HepG2 (cell line): ENCODE measurements at regions not wholly inside any gene's neighbourhood (a gene's known extent, or its start where the extent isn't known, plus 50 kb on each side); places are given as distances from the start of the nearest gene placed in this dataset.

Experiments used
- ATAC-seq: fragments of 200-7000 bp; cut with Tn5 transposase; 3 replicates; pipeline ENCODE4 v1.9.1; 2020; ENCODE audit warnings: mild to moderate bottlenecking, moderate library complexity
- BruUV-seq: library from RNA; stranded (reverse); fragments of 400-500 nt; replicated peaks from 2 replicates; lab custom pipeline; 2021; lab: Mats Ljungman, UMichigan
- CTCF ChIA-PET: fragments of 300-600 bp; formaldehyde crosslinking; extraction: SDS; loops from one replicate; lab custom pipeline; 2021; ENCODE audit warnings: low total read pairs, inconsistent platforms, low intra/inter-chr PET ratio; lab: Yijun Ruan, JAX
- POLR2A ChIA-PET: fragments of 350-600 bp; sonication (Branson Sonifier 250); formaldehyde crosslinking; loops from one replicate; lab custom pipeline; 2020; ENCODE audit warnings: antibody characterized with exemption, inconsistent platforms; lab: Yijun Ruan, JAX
- DNase-seq: peaks from one replicate; pipeline ENCODE4 v3.0.0-alpha.2; 2015; ENCODE audit warnings: low spot score
- FAIRE-seq: peaks from 3 replicates; lab custom pipeline; 2011; peaks lifted over from hg19 to GRCh38; lab: Jason Lieb, UNC
- H2AFZ ChIP-seq: one replicate; pipeline ENCODE4 v1.6.1; 2011; ENCODE audit warnings: low read length, inconsistent platforms
- H3K27ac ChIP-seq: fragments of 300-600 bp; 3 replicates; pipeline ENCODE4 v1.8.0; 2011; ENCODE audit warnings: mixed run types, mild to moderate bottlenecking, mixed read lengths, low read length, inconsistent platforms; ENCODE audit not compliant: insufficient read depth; ENCODE audit errors: extremely low read length
- H3K27me3 ChIP-seq, 2 experiments: fragments of 200-600 bp in 1 of 2; 2 replicates in 1 of 2; 3 replicates in 1 of 2; pipeline versions ENCODE4 v1.6.0 to v1.8.0; 2011; ENCODE audit warnings: low read length in 2 of 2, mild to moderate bottlenecking in 2 of 2, moderate library complexity in 2 of 2, inconsistent platforms in 1 of 2; ENCODE audit not compliant: insufficient read depth in 2 of 2, control insufficient read depth in 1 of 2
- H3K36me3 ChIP-seq, 2 experiments: fragments of 200-600 bp in 1 of 2; replicated peaks in 1 of 2; 2 replicates in 1 of 2; 3 replicates in 1 of 2; pipeline versions ENCODE4 v1.5.1 to v1.8.0; 2011; ENCODE audit warnings: low read length in 2 of 2, inconsistent platforms in 1 of 2; ENCODE audit not compliant: insufficient read depth in 2 of 2, control insufficient read depth in 1 of 2
- H3K4me1 ChIP-seq: 2 replicates; pipeline ENCODE4 v1.5.1; 2012; ENCODE audit warnings: low read length, inconsistent platforms; ENCODE audit not compliant: insufficient read depth
- H3K4me2 ChIP-seq: 2 replicates; pipeline ENCODE4 v1.6.0; 2011; ENCODE audit warnings: low read depth, low read length, inconsistent platforms
- H3K4me3 ChIP-seq, 3 experiments: fragments of 200-600 bp in 1 of 3; sonication (generic), shearing (Covaris generic) in 1 of 3; replicated peaks in 1 of 3; 2 replicates each; pipeline ENCODE4 v1.5.1; 2011 to 2016; ENCODE audit warnings: low read length in 3 of 3, inconsistent platforms in 2 of 3, low read depth in 2 of 3, mild to moderate bottlenecking in 2 of 3, control low read depth in 1 of 3, mixed read lengths in 1 of 3; ENCODE audit not compliant: insufficient read depth in 1 of 3
- H3K79me2 ChIP-seq: one replicate; pipeline ENCODE4 v1.6.1; 2011; ENCODE audit warnings: low read length, inconsistent platforms; ENCODE audit not compliant: insufficient read depth
- H3K9ac ChIP-seq: 2 replicates; pipeline ENCODE4 v1.6.0; 2011; ENCODE audit warnings: mild to moderate bottlenecking, low read depth, low read length, inconsistent platforms; ENCODE audit not compliant: insufficient read depth
- H3K9me3 ChIP-seq: 2 replicates; pipeline ENCODE4 v1.5.1; 2012; ENCODE audit warnings: mild to moderate bottlenecking, low read length
- H4K20me1 ChIP-seq: 2 replicates; pipeline ENCODE4 v1.6.0; 2011; ENCODE audit warnings: inconsistent platforms, mild to moderate bottlenecking, low read length, moderate library complexity; ENCODE audit not compliant: insufficient read depth
- ARID3A ChIP-seq: IDR thresholded peaks from 2 replicates; pipeline ENCODE4 v1.6.1; 2012; ENCODE audit warnings: low read depth, low read length, improper control_type of control experiment
- CEBPZ ChIP-seq: IDR thresholded peaks from 2 replicates; pipeline ENCODE4 v1.6.1; 2012; ENCODE audit warnings: low read length, improper control_type of control experiment
- CENPT ChIP-seq: sonication (generic); formaldehyde crosslinking; IDR thresholded peaks from 2 replicates; pipeline ENCODE4 v1.8.0; 2022; ENCODE audit warnings: low read depth, mild to moderate bottlenecking, moderate library complexity, missing genetic modification reagents
- HOXA5 ChIP-seq: sonication (generic); formaldehyde crosslinking; IDR thresholded peaks from 2 replicates; pipeline ENCODE4 v1.4.0; 2020; ENCODE audit warnings: missing genetic modification reagents
- ISL2 ChIP-seq: sonication (generic); formaldehyde crosslinking; IDR thresholded peaks from 2 replicates; pipeline ENCODE4 v1.5.0; 2020; ENCODE audit warnings: missing genetic modification reagents
- MXD3 ChIP-seq: IDR thresholded peaks from 2 replicates; pipeline ENCODE4 v1.6.1; 2016; ENCODE audit warnings: mild to moderate bottlenecking, missing biosample characterization, missing genetic modification reagents
- SRF ChIP-seq: IDR thresholded peaks from 2 replicates; pipeline ENCODE4 v1.6.1; 2011; ENCODE audit warnings: mild to moderate bottlenecking, low read depth, low read length, moderate library complexity
- STAT6 ChIP-seq: sonication (generic); formaldehyde crosslinking; IDR thresholded peaks from 2 replicates; pipeline ENCODE4 v1.4.0; 2020; ENCODE audit warnings: missing genetic modification reagents, mild to moderate bottlenecking, borderline replicate concordance
- ZNF207 ChIP-seq: fragments of 450-650 bp; IDR thresholded peaks from 2 replicates; pipeline ENCODE4 v1.6.1; 2016; ENCODE audit warnings: antibody characterized with exemption, borderline replicate concordance
- ZNF432 ChIP-seq: sonication (generic); formaldehyde crosslinking; IDR thresholded peaks from 2 replicates; pipeline ENCODE4 v1.5.0; 2020; ENCODE audit warnings: missing genetic modification reagents, mild to moderate bottlenecking, borderline replicate concordance
- ZNF670 ChIP-seq: sonication (generic); formaldehyde crosslinking; IDR thresholded peaks from 2 replicates; pipeline ENCODE4 v1.8.0; 2022; ENCODE audit warnings: mild to moderate bottlenecking, missing genetic modification reagents, borderline replicate concordance
- ZNF75D ChIP-seq: sonication (generic); formaldehyde crosslinking; IDR thresholded peaks from 2 replicates; pipeline ENCODE4 v1.8.1; 2023; ENCODE audit warnings: missing genetic modification reagents, mild to moderate bottlenecking, borderline replicate concordance
- WGBS: methylation state at CpG from one replicate; pipeline ENCODE4 v1.1.6; 2017; ENCODE audit warnings: low lambda C conversion rate; 5-methylcytosine and 5-hydroxymethylcytosine counted together
- in situ Hi-C: cut with HindIII; loops from 2 replicates; pipeline ENCODE4 v1.10.0; 2017; ENCODE audit warnings: low pct_unique_long_range_greater_than_20kb; ENCODE audit not compliant: extremely low pct_ligation_motif_present
- intact Hi-C: fragments of 100-400 bp; cut with micrococcal nuclease; formaldehyde crosslinking; loops from one replicate; pipeline ENCODE4 v1.10.0; 2022; ENCODE audit not compliant: unreplicated experiment

- no peaks in the 10 kb centered on the region for H3K27me3 ChIP-seq
- intact Hi-C loops (no loop called here), in situ Hi-C loops (loop anchor here (10.0 kb wide), 1 partner anchor 57 kb away; no protein-coding TSS in a partner anchor)
- H2AFZ ChIP-seq: no peak overlapping the region
- FAIRE-seq (no peak), ATAC-seq (no peak), DNase-seq (no peak)
- no peaks in the 10 kb centered on the region for H4K20me1 ChIP-seq
- WGBS: 9% methylated on average over 8 of the region's 8 CpGs
- no peaks in the 10 kb centered on the region for H3K79me2 ChIP-seq
- no peak overlapping the region for H3K9ac ChIP-seq
- BruUV-seq: no TSS peak
- no peak overlapping the region for H3K4me3 ChIP-seq
- ChIA-PET POLR2A (no interaction called here), CTCF (no interaction called here)
- H3K27ac ChIP-seq: no peak overlapping the region
- H3K36me3 ChIP-seq: no peaks in the 10 kb centered on the region
- H3K9me3 ChIP-seq: peaks cover 83% of the 10 kb centered on the region
- H3K4me1 ChIP-seq: no peaks in the 10 kb centered on the region
- H3K4me2 ChIP-seq: no peak overlapping the region
- TF ChIP-seq MXD3 (CRISPR knock-in tag) (no peak), ISL2 (CRISPR knock-in tag) (no peak), ZNF432 (CRISPR knock-in tag) (no peak), ZNF75D (no peak), ARID3A (no peak), CENPT (no peak), ZNF207 (no peak), ZNF670 (CRISPR knock-in tag) (no peak), HOXA5 (CRISPR knock-in tag) (no peak), SRF (no peak), CEBPZ (no peak), STAT6 (CRISPR knock-in tag) (no peak)
These were observed 453.6 kb downstream of the CDH26 start for GRCh38 chr20:60411813-60412212.
